ENCODE measurements at regions not wholly inside any gene's neighbourhood (a gene's known extent, or its start where the extent isn't known, plus 50 kb on each side); places are given as distances from the start of the nearest gene placed in this dataset.
"Not testable (repeated sequence)": the region's sequence is repeated elsewhere in the genome, so short reads cannot be mapped to it uniquely, and the experiment has no call there.

DNA sequence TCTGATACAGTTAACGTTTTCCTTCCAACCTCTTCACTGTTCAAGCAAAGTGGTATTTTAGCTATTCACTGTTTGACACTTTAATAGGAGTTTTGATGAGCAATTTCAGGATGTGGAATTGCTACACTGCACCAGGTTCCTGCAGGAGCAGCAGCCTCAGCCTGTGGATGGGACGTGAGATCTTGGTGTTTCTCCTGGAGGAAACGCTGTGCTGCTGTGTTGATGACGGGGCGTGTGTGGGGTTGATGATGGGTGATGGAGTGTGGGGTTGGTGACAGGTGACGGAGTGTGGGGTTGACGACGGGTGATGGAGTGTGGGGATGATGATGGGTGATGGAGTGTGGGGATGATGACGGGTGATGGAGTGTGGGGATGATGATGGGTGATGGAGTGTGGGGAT, 98.9 kb downstream of the RTP5 start:
- no peak overlapping the region for H3K4me3 ChIP-seq
- TF ChIP-seq, protein P1, sequence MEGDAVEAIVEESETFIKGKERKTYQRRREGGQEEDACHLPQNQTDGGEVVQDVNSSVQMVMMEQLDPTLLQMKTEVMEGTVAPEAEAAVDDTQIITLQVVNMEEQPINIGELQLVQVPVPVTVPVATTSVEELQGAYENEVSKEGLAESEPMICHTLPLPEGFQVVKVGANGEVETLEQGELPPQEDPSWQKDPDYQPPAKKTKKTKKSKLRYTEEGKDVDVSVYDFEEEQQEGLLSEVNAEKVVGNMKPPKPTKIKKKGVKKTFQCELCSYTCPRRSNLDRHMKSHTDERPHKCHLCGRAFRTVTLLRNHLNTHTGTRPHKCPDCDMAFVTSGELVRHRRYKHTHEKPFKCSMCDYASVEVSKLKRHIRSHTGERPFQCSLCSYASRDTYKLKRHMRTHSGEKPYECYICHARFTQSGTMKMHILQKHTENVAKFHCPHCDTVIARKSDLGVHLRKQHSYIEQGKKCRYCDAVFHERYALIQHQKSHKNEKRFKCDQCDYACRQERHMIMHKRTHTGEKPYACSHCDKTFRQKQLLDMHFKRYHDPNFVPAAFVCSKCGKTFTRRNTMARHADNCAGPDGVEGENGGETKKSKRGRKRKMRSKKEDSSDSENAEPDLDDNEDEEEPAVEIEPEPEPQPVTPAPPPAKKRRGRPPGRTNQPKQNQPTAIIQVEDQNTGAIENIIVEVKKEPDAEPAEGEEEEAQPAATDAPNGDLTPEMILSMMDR (IDR thresholded peaks at IDR 0.05) = no peak
- DNase-seq (ENCODE audit: low spot score) = no peak
- H3K27ac ChIP-seq = no peak overlapping the region

- DNase-seq (ENCODE audit: low spot score); H3K27ac ChIP-seq; H3K4me3 ChIP-seq: not testable (repeated sequence)
Observed at GRCh38 chr2:241969182-241969581, 99.7 kb downstream of the RTP5 start.

GRCh38 chr2:241970716-241971115, 101.2 kb downstream of the RTP5 start:
- no peak overlapping the region for H3K27ac ChIP-seq
- no peak for DNase-seq (ENCODE audit: low spot score)
- no peak overlapping the region for H3K4me3 ChIP-seq
- TF ChIP-seq, protein P1 (IDR thresholded peaks at IDR 0.05) = no peak

DNA sequence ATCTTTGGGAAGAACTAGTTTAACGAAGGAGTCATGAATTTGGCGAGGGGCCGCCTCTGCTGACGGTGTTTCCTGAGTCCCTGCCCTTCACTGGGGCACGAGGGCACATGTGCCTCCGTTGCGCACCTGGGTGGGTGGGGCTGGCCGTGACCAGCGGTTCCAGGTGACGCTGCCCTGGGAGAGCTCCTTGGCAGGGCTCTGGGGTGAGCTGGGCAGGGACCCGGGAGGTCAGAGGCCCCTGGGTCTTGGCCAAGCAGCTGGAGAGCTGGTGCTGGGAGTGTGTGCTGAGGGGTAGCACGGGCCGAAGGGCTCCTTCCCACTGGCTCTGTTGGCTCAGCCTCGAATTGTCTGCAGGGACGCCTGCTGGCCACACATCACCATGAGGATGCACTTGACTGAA, 104.6 kb downstream of the RTP5 start:
- Histone ChIP-seq H3K27ac (no peak overlapping the region), H3K4me3 (no peak overlapping the region)
- DNase-seq (ENCODE audit: low spot score) = no peak
- TF ChIP-seq, protein P1 (IDR thresholded peaks at IDR 0.05) = no peak

DNA sequence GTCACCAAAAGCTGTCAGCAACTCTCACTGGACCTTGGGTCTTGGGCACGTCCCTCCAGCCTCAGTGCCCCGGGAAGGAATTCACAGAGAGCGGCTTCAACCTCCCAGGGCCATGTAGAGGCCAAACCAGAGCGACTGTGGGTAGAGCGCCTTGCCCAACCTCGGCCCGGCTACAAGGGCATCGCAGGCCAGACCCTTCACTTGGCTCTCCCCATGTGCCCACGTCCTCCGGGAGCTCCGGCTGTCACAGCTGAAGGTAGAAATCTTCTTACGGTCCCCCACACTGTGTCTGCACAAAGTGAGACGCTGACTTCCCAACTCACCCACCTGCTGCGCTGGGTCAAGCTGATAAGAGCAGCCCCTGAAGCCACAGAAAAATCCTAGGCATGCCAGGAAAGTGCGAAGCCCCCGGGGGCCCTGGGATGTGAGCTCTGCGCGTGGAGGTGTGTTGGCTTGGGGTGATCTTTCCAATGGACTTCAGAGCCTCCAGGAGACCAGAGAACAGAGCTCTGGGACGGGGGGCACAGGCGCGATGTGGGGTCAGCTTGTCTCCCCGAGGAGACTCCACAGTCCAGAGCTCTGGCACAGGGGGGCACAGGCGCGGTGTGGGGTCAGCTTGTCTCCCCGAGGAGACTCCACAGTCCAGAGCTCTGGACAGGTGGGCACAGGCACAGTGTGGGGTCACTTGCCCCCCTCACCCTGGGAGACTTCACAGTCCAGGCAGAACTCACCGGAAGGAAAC, 105.5 kb downstream of the RTP5 start:
- no peak for DNase-seq (ENCODE audit: low spot score)
- Histone ChIP-seq H3K27ac (no peak overlapping the region), H3K4me3 (no peak overlapping the region)
- TF ChIP-seq, protein P1 (IDR thresholded peaks at IDR 0.05) = no peak

DNA sequence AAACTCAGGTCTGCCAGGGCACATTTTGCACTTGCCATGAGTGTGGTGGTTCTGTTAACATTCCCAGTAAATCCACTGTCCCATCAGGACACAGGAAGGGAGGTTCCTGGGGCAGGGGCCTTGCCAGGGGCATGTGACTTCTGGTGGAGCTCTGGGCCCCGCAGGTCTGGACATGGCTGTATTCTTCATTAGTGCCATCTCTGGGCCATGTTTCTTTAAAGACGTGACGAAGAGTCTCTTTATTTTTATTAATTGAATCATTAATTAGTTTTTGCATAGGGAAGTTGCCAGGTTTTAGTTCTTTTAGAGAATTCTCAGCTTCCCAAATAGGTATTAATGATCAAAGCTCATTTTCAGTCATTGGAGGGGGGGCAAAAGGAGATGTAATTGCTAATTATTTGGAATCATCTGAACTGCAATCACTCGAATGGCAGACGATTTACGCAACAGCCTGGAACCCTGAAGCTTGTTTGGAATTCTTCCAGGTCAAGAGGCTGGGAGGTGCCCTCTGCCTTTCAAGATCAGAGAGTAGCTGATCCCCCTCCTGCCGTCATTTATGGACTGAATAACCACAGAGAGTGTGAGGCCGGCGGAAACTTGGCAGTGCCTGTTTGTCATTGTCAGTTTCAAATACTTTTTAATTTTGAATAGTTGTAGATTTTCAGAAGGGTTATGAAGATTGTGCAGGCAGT, 106.2 kb downstream of the RTP5 start:
- Histone ChIP-seq H3K4me3 (no peak overlapping the region), H3K27ac (no peak overlapping the region)
- no peak for DNase-seq (ENCODE audit: low spot score)
- TF ChIP-seq, protein P1 (IDR thresholded peaks at IDR 0.05) = no peak

DNA sequence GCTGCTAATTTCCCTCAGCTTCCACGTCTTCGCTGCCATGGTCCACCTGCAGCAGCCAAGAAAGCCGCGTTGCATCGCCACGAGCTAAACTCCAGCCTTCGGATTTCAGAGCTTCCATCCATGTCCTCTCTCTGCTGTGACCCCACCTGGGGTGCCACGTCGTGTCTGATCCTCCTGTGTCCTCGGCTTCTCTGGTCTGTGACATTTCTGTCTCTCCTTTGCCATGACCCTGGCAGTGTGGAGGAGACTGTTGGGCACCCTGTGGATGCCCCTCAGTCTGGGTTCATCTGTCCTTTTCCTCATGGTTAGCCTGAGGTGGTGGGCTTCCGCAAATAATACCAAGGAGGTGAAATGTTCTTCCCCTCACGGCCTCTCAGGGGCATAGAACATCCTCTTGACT, 106.8 kb downstream of the RTP5 start:
- Histone ChIP-seq H3K4me3 (no peak overlapping the region), H3K27ac (no peak overlapping the region)
- DNase-seq (ENCODE audit: low spot score) = peak; percentile 53
- TF ChIP-seq, protein P1 (IDR thresholded peaks at IDR 0.05) = no peak
